Neural progenitor cell (in vitro differentiated cells): ENCODE measurements at regions not wholly inside any gene's neighbourhood (a gene's known extent, or its start where the extent isn't known, plus 50 kb on each side); places are given as distances from the start of the nearest gene placed in this dataset.
A peak's percentile ranks its signal among the peaks of the same experiment; 100 is the strongest.

Experiments used
- DNase-seq: peaks from one replicate; pipeline ENCODE4 v3.0.0-alpha.2; 2016; ENCODE audit warnings: low spot score
- H2AFZ ChIP-seq: fragments of 200-600 bp; sonication (generic); replicated peaks from 2 replicates; pipeline ENCODE4 v1.6.1; 2016; ENCODE audit warnings: antibody characterized with exemption
- H3F3A ChIP-seq: fragments of 200-600 bp; sonication (generic); 2 replicates; pipeline ENCODE4 v1.6.1; 2016; ENCODE audit warnings: antibody characterized with exemption, low read depth
- H3K27ac ChIP-seq: fragments of 200-600 bp; sonication (generic); 2 replicates; pipeline ENCODE4 v1.5.1; 2016; ENCODE audit warnings: mild to moderate bottlenecking
- H3K27me3 ChIP-seq: fragments of 200-600 bp; sonication (generic); 2 replicates; pipeline ENCODE4 v1.6.1; 2016; ENCODE audit warnings: mild to moderate bottlenecking, moderate library complexity
- H3K36me3 ChIP-seq: fragments of 200-600 bp; sonication (generic); 2 replicates; pipeline ENCODE4 v1.5.1; 2016
- H3K4me1 ChIP-seq: fragments of 200-600 bp; sonication (generic); 2 replicates; pipeline ENCODE4 v1.6.1; 2016; ENCODE audit warnings: mixed run types
- H3K4me2 ChIP-seq: fragments of 200-600 bp; sonication (generic); 2 replicates; pipeline ENCODE4 v1.6.1; 2016
- H3K4me3 ChIP-seq: fragments of 200-600 bp; sonication (generic); 2 replicates; pipeline ENCODE4 v1.5.1; 2016
- H3K79me2 ChIP-seq: fragments of 200-600 bp; sonication (generic); 2 replicates; pipeline ENCODE4 v1.6.1; 2016; ENCODE audit warnings: low read depth
- H3K9ac ChIP-seq: fragments of 200-600 bp; sonication (generic); 2 replicates; pipeline ENCODE4 v1.6.1; 2016
- H3K9me3 ChIP-seq: fragments of 200-600 bp; sonication (generic); 2 replicates; pipeline ENCODE4 v1.5.1; 2016; ENCODE audit warnings: low read depth
- H4K20me1 ChIP-seq: fragments of 200-600 bp; sonication (generic); 2 replicates; pipeline ENCODE4 v1.6.1; 2016; ENCODE audit warnings: low read depth
- H3K27ac Mint-ChIP-seq: 3 replicates; pipeline ENCODE4 v1.8.0; 2021; ENCODE audit warnings: mixed read lengths
- H3K27me3 Mint-ChIP-seq: 2 replicates; pipeline ENCODE4 v1.8.0; 2022; ENCODE audit warnings: low read depth, mild to moderate bottlenecking, inconsistent platforms, moderate library complexity, mixed read lengths; ENCODE audit not compliant: insufficient read depth
- H3K36me3 Mint-ChIP-seq: 3 replicates; pipeline ENCODE4 v1.8.0; 2021; ENCODE audit warnings: mixed read lengths
- H3K4me1 Mint-ChIP-seq: 3 replicates; pipeline ENCODE4 v1.8.0; 2021; ENCODE audit warnings: mixed read lengths
- H3K4me3 Mint-ChIP-seq: 3 replicates; pipeline ENCODE4 v1.8.0; 2021; ENCODE audit warnings: mild to moderate bottlenecking, moderate library complexity, mixed read lengths
- H3K9me3 Mint-ChIP-seq: 3 replicates; pipeline ENCODE4 v1.8.0; 2020; ENCODE audit warnings: mixed read lengths
- EZH2 ChIP-seq: fragments of 200-600 bp; sonication (generic); IDR thresholded peaks from 2 replicates; pipeline ENCODE4 v1.6.1; 2017; ENCODE audit warnings: antibody characterized with exemption, mild to moderate bottlenecking, moderate library complexity
- EZH2phosphoT487 ChIP-seq: fragments of 200-600 bp; sonication (generic); IDR thresholded peaks from 2 replicates; pipeline ENCODE4 v1.6.1; 2017; ENCODE audit warnings: antibody characterized with exemption
- TF ChIP-seq, protein P1 (sequence below): fragments of 200-600 bp; sonication (generic); IDR thresholded peaks from 2 replicates; pipeline ENCODE4 v1.5.1; 2017; ENCODE audit warnings: antibody characterized with exemption, mild to moderate bottlenecking

DNA sequence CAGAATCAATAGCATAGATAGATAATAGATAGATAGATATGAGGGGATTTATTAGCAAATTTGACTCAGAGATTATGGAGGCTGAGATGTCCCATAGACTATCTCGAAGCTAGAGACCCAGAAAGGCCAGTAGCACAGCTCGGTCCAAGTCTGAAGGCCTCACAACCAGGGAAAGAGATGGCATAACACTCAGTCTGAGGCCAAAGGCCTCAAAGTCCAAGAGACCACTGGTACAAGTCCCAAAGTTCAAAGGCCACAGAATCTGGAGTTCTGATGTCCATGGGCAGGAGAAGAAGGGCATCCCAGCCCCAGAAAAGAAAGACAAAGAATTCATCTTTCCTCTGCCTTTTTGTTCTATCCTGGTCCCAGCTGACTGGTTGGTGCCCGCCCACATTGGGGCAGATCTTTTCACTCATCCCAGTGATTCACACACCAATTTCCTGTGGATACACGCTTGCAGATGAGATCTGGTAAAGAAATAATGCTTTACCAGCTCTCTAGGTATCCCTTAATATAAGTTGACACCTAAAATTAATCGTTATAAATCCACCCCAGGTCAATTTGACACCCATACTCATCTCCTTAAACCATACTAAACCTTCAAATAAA lies 127.8 kb upstream of the FBN2 start:
- Histone ChIP-seq H3K4me1 (no peaks in the 10 kb centered on the region), H4K20me1 (no peaks in the 10 kb centered on the region), H3K4me2 (no peak overlapping the region), H3K27me3 (no peaks in the 10 kb centered on the region), H3K9ac (no peak overlapping the region), H2AFZ (no peak overlapping the region), H3K4me3 (no peak overlapping the region), H3F3A (no peaks in the 10 kb centered on the region), H3K9me3 (no peaks in the 10 kb centered on the region), H3K79me2 (no peaks in the 10 kb centered on the region), H3K27ac (no peak overlapping the region), H3K36me3 (no peaks in the 10 kb centered on the region)
- Mint-ChIP-seq H3K9me3 (peaks cover 1% of the 10 kb centered on the region), H3K4me3 (no peak overlapping the region), H3K36me3 (no peaks in the 10 kb centered on the region), H3K27me3 (peaks cover 2% of the 10 kb centered on the region), H3K27ac (no peak overlapping the region), H3K4me1 (no peaks in the 10 kb centered on the region)
- no peak for DNase-seq
- TF ChIP-seq EZH2 (no peak), EZH2phosphoT487 (no peak)
- TF ChIP-seq, protein P1, sequence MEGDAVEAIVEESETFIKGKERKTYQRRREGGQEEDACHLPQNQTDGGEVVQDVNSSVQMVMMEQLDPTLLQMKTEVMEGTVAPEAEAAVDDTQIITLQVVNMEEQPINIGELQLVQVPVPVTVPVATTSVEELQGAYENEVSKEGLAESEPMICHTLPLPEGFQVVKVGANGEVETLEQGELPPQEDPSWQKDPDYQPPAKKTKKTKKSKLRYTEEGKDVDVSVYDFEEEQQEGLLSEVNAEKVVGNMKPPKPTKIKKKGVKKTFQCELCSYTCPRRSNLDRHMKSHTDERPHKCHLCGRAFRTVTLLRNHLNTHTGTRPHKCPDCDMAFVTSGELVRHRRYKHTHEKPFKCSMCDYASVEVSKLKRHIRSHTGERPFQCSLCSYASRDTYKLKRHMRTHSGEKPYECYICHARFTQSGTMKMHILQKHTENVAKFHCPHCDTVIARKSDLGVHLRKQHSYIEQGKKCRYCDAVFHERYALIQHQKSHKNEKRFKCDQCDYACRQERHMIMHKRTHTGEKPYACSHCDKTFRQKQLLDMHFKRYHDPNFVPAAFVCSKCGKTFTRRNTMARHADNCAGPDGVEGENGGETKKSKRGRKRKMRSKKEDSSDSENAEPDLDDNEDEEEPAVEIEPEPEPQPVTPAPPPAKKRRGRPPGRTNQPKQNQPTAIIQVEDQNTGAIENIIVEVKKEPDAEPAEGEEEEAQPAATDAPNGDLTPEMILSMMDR = no peak

DNA sequence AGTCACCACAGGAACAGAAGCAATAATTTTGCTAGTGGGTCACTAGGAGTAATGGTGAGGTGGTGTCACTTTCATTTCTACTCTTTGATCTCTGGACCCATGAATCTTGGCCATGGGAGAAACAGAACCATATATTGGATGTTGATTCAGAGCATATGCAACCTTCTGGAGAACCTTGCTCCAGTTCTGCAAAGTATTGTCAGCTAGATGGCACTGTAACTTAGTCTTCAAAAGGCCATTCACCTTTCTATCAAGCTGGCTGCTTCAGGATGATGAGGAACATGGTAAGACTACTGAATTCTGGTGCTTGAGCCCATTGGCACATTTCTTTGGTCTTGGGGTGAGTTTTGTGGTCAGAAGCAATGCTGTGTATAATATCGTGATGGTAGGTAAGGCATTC lies 129.1 kb upstream of the FBN2 start:
- Mint-ChIP-seq H3K27ac (no peak overlapping the region), H3K9me3 (peaks cover 3% of the 10 kb centered on the region), H3K27me3 (peaks cover 6% of the 10 kb centered on the region), H3K36me3 (no peaks in the 10 kb centered on the region), H3K4me3 (no peak overlapping the region), H3K4me1 (peaks cover 4% of the 10 kb centered on the region)
- Histone ChIP-seq H3K27me3 (no peaks in the 10 kb centered on the region), H3K36me3 (no peaks in the 10 kb centered on the region), H3K9ac (no peak overlapping the region), H3K79me2 (no peaks in the 10 kb centered on the region), H4K20me1 (no peaks in the 10 kb centered on the region), H2AFZ (no peak overlapping the region), H3K27ac (no peak overlapping the region), H3K9me3 (no peaks in the 10 kb centered on the region), H3K4me1 (peaks cover 10% of the 10 kb centered on the region), H3K4me3 (no peak overlapping the region), H3K4me2 (no peak overlapping the region), H3F3A (peaks cover 8% of the 10 kb centered on the region)
- DNase-seq = peak; percentile 19
- no peak for TF ChIP-seq EZH2phosphoT487
- TF ChIP-seq, protein P1 = peak; percentile 28

DNA sequence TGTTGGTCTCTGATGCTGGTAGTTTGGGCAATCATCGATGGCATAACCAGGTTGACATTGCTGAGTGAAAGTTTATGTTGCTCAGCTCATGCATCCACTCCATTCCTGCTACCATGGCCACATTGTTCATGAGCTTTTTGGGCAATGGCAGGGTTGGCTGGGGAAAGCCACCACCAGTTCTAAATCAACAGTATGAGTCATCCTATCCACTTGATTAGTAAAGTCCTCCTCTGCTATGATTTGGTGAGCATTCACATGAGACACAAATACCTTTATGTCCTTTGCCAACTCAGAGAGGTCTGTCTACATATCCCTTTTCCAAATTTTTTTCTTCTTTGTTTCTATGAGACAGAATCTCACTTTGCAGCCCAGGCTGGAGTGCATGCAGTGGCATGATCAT lies 129.7 kb upstream of the FBN2 start:
- Histone ChIP-seq H4K20me1 (no peaks in the 10 kb centered on the region), H3F3A (peaks cover 14% of the 10 kb centered on the region), H3K4me1 (peaks cover 16% of the 10 kb centered on the region), H3K4me2 (no peak overlapping the region), H3K4me3 (no peak overlapping the region), H3K27ac (no peak overlapping the region), H3K36me3 (no peaks in the 10 kb centered on the region), H3K9ac (no peak overlapping the region), H2AFZ (no peak overlapping the region), H3K9me3 (no peaks in the 10 kb centered on the region), H3K27me3 (no peaks in the 10 kb centered on the region), H3K79me2 (no peaks in the 10 kb centered on the region)
- H3K4me1 Mint-ChIP-seq = peaks cover 10% of the 10 kb centered on the region
- H3K4me3 Mint-ChIP-seq = no peak overlapping the region
- DNase-seq = no peak
- H3K27me3 Mint-ChIP-seq = peaks cover 9% of the 10 kb centered on the region
- no peak overlapping the region for H3K27ac Mint-ChIP-seq
- TF ChIP-seq EZH2phosphoT487 = no peak
- peaks cover 3% of the 10 kb centered on the region for H3K9me3 Mint-ChIP-seq
- no peaks in the 10 kb centered on the region for H3K36me3 Mint-ChIP-seq

DNA sequence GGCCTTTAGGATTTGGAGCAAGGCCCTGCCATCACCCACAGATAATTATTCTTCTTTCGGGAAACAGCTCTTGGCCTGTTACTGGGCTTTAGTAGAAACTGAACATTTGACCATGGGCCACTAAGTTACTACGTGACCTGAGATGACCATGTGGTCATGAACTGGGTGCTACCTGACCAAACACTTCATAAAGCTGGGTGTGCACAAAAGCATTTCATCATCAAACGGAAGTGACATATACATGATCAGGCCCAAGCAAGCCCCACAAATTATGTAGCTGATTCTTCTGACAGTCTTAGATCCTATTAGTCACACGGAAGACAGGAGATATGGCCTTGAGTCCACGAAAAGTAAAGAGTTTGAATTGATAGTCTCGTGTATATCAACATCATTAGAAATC lies 130.9 kb upstream of the FBN2 start:
- Histone ChIP-seq H3K27me3 (no peaks in the 10 kb centered on the region), H3F3A (peaks cover 26% of the 10 kb centered on the region), H4K20me1 (no peaks in the 10 kb centered on the region), H3K36me3 (no peaks in the 10 kb centered on the region), H3K4me3 (no peak overlapping the region), H3K4me1 (peaks cover 28% of the 10 kb centered on the region), H3K9ac (no peak overlapping the region), H3K79me2 (no peaks in the 10 kb centered on the region), H3K27ac (no peak overlapping the region), H2AFZ (no peak overlapping the region), H3K4me2 (no peak overlapping the region), H3K9me3 (no peaks in the 10 kb centered on the region)
- Mint-ChIP-seq H3K27me3 (peaks cover 9% of the 10 kb centered on the region), H3K36me3 (no peaks in the 10 kb centered on the region), H3K4me1 (peaks cover 18% of the 10 kb centered on the region), H3K9me3 (peaks cover 3% of the 10 kb centered on the region), H3K4me3 (no peak overlapping the region), H3K27ac (no peak overlapping the region)
- DNase-seq = no peak
- TF ChIP-seq EZH2 (no peak), EZH2phosphoT487 (no peak)
- TF ChIP-seq, protein P1 = no peak
